ENCODE measurements at regions not wholly inside any gene's neighbourhood (a gene's known extent, or its start where the extent isn't known, plus 50 kb on each side); places are given as distances from the start of the nearest gene placed in this dataset.
"Not testable (repeated sequence)": the region's sequence is repeated elsewhere in the genome, so short reads cannot be mapped to it uniquely, and the experiment has no call there.

DNA sequence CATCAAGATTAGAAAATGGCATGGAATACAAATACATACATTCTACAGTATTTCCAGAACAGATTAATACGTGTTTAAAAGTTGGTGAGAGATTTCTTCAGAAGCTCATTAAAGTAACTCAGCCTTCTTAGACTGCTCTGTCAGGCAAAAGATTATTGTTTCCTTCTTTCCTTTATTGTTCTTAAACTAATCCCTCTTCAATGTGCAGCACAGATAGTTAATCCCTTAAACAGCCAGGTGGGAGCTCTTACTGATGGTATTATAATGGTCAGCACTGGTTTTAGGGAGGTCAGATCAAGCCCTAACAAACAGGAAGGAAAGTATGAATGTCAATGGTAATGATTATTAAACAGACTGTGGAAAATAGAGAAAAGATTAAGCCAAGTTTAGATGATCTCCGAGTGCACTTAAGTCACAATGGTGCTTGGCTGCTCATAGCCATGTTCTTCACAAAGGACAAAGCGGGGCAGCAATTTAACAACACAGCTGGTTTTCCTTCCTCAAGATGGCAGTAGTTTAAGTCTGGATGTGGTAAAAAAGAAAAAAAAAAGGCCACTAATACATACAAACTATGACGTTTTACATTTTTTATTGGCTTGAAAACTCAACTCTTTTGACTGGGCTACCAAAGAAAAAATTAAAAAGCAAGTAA lies 992.6 kb downstream of the PCDH9 start:
- peak; percentile 97 for DNase-seq

DNA sequence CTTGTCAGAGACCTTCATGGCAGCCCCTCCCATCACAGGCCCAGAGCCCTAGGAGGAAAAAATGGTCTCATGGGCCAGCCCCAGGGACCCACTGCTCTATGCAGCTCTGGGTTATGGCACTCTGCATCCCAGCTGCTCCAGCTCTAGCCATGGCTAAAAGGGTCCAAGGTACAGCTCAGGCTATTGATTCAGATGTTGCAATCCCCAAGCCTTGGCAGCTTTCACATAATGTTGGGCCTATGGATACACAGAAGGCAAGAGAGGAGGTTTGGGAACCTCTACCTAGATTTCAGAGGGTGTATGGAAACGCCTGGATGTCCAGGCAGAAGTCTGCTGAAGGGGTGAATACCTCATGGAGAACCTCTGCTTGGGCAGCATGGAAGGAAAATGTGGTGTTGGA lies 996.0 kb downstream of the PCDH9 start:
- DNase-seq, result no peak

DNA sequence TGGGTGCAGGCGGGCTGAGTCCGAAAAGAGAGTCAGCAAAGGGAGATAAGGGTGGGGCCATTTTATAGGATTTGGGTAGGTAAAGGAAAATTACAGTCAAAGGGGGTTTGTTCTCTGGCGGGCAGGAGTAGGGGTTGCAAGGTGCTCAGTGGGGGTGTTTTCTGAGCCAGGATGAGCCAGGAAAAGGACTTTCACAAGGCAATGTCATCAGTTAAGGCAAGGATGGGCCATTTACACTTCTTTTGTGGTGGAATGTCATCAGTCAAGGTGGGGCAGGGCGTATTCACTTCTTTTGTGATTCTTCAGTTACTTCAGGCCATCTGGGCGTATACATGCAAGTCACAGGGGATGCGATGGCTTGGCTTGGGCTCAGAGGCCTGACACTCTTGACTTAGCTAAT lies 998.2 kb downstream of the PCDH9 start:
- not testable (repeated sequence) for DNase-seq

DNA sequence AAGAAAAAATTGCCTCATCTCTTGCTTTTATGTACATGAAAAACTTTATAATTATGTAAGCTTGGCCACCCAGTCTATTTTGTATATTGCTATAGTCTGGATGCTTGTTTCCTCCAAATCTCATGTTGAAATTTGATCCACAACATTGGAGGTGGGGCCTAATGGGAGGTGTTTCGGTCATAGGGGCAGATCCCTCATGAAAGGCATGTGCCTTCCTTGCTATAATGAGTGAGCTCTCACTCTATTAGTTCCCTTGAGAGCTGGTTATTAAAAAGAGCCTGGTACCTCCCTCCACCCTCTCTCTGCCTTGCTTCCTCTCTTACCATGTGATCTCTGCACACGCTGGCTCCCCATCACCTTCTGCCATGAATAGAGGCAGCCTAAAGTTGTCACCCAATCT lies 1005.1 kb downstream of the PCDH9 start:
- no peak for DNase-seq

DNA sequence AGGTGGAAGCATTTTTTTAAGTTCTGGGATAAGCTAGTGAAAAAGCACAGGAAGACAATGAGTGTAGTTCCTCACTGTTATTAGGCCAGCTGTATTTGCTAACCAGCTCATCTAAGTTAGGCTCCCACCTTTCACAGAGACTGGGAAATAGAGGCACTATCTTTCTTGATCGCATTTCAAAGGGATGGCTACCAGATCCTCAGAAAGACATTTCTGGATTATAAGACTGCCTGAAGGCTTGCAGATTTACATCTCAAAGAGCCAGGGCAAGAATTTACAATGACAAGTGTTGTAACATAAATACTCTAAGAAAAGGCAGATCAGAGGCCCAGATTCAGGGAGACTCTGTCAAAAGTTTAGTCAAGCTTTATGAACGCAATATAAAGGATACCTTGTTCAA lies 1005.5 kb downstream of the PCDH9 start:
- no peak for DNase-seq

DNA sequence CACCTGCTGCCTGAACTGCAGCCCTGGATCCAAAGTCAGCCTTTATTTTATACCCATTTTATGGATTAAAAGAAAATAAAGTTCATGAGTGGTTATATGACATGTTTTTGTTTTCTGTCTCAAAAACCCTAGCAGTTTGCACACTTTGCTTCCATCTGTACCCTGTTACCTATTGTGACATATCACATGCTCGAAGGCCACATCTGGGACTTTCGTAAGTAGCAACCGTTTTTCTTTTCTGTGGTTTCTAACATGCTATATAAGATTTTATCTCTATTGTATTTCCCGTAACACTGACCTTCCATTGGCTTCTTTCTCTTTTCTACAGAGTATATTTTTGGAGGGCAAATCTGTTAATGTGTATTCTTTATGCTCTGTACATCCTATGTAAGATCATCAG lies 1007.2 kb downstream of the PCDH9 start:
- no peak for DNase-seq

DNA sequence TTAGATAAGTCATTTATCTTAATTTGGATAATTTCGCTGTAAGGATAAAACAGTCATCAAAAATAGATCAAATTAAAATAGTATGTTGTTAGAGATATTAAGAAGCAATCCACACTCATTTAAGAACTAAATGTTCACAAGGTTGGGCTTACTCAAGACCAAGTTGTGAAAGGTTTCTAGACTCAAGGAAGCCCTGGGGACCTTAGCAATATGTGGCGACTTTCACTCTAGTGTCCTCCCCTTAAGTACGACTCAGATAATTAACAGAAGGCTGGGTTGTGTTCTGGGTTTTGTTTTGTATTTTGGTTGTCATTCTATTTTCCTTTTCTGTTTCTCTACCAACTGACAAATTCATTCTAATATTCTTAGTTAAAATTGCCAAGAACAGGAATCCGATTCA lies 1008.0 kb downstream of the PCDH9 start:
- no peak for DNase-seq

DNA sequence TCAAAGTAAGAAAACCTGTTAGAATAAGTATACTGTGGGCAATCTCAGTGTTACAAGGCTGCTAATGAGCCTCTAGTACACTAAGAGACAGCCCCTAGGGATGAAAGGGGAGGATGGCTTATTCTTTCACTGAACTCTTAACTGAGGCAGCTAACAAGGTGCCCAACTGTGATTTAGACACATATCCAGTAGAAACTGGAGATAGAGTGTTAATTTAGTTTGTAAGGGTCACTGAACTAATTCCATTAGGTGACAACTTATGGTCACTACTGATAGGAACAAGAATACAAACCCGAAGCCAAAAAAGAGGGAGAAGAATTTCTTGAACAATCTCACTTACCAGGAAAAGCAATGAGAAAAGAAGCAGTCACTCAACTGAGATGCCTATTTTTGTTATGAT lies 1010.6 kb downstream of the PCDH9 start:
- DNase-seq, result no peak

DNA sequence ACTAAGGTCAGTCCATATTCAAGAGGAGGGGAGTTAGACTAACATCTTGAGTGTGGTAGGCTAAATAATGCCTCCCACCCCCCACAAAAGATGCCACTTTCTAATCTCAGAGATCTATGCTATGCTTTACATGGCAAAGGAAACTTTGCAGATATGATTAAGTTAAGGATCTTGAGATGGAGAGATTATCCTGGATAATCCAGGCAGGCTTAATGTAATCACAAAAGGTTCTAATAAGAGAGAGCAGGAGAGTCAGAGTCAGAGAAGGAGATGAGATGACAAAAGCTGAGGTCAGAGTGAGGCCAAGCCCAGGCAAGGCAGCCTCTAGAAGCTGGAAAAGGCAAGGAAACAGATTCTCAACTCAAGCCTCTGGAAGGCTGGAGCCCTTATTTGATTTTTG lies 1011.6 kb downstream of the PCDH9 start:
- DNase-seq, result no peak

DNA sequence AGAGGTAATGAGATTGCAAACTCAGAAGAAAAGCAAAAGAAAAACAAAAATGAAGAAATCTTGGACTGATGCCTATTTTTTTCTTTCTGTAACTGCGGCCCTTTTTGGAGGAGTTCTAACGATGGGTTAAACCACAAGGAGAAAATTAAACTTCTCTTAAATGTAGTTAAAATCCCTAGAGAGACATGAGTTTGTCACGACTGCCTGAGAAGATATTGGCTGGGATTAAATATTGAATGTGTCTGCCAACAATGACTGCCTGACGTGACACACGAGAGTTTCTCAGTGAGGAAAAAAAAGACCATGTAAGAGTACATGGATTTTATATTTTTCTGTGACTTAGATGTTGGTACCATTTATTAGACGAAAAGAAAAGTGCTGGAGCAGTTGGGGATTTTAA lies 1013.4 kb downstream of the PCDH9 start:
- DNase-seq, result no peak

DNA sequence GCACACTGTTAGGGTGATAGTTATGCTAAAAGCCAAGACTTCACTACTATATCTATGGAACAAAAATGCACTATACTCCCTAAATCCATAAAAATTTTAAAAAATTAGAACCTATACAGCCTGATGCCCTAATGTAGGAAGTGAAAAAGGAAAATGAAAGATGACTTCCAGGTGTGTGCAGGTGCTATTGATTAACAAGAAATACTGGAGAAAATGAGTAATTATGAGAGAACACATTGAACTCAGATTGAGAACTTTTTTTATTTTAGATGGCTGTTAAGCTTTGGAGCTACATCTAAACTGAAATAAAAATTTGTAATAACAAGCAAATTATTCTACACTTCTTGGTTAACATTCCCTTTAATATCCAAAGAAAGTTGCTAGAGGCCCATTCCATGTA lies 1015.7 kb downstream of the PCDH9 start:
- DNase-seq, result no peak

DNA sequence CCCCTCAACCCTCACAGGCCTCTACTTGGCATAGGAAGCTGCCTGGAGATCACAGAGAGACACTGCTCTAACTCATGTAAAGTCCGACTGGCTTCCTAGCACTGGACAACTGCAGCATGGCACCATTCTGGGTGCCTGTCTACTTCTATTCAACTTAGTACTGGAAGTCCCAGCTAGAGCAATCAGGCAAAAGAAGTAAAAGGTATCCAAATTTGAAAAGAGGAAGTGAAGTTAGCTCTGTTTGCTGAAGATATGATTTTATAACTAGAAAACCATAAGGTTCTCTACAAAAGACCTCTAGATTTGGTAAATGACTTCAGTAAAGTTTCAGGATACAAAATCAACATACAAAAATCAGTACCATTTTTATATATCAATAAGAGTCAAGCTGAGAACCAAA lies 1017.6 kb downstream of the PCDH9 start:
- DNase-seq, result no peak

DNA sequence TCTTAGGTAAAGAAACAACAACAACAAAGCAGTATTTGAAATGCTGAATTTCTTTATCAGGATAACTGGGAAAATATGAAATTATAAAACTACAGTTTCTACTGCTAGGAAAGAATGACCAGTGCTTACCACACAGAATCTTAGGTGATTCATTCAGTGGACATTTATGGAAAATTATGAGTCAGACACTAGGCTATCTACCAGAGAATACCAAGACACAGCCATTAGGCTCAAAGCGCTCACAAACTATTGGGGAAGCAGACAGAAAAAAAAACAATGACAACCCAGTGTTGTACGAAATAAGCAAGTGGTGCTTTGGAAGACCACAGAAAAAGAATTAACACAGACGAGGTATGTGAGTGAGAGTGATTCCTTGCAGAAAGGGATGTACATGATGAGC lies 1019.5 kb downstream of the PCDH9 start:
- no peak for DNase-seq

DNA sequence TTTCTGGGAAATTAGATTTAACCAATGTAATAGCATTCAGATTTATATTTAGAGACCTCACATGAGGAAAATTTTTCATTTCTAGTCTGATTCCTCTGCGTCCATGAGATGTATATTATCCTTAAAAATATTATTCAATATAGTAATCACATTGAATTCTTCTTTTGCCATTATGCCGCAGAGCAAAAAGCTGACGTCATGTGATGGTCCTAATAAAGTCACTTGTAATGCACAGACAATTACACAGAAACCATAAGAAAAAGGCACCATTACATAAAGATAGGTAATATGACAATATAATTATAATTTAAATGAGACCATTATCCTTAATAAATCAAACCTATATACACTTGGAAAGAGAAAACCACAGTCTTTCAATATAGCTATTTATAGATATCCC lies 1021.5 kb downstream of the PCDH9 start:
- DNase-seq, result no peak

DNA sequence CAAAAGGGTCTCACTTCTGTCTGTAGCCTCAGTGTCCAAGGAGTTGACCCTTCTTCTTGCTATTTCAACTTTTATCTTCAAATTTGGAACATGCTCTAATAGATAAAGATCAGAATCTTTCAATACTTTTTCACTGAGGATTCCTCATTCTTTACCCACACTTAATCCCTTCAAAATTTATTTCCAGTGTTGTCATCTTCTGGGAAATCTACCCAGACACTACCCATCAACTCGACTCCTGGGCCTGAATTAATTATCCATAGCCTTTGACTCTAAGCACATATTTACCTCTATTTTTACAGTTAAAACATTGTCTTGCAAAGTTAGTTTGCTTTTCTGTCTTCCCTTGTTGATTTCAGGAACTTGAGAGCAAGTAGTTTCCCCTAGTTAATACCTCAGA lies 1022.5 kb downstream of the PCDH9 start:
- no peak for DNase-seq

DNA sequence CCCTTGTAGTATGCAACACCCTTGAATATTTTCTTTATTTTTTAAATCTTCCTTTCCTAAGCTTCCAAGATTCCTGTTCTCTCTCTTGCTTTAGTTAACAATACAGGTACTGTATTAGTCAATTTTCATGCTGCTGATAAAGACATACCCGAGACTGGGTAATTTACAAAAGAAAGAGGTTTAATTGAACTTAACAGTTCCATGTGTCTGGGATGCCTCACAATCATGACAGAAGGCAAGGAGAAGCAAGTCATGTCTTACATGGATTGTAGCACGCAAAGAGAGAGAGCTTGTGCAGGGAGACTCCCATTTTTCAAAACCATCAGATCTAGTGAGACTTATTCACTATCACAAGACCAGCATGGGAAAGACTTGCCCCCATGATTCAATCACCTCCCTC lies 1024.3 kb downstream of the PCDH9 start:
- DNase-seq, result no peak

DNA sequence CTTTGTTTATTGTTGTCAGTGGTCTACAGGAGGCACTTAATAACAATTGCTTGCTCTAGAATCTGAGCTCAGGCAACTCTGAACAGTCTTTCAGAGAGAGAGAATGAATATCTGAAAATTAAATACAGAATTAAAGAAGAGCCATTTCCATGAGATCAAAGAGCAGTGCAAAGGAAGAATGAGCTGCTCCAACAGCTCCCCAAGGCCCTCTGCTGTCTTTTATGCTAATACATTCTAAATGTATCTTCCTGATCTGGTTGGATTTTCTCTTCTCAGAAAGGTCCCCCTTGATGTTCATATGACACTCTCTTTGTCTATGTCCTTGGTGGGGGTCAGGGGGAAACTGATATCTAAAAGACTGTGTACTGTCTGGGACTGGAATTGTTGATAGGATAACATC lies 1029.6 kb downstream of the PCDH9 start:
- DNase-seq, result no peak

DNA sequence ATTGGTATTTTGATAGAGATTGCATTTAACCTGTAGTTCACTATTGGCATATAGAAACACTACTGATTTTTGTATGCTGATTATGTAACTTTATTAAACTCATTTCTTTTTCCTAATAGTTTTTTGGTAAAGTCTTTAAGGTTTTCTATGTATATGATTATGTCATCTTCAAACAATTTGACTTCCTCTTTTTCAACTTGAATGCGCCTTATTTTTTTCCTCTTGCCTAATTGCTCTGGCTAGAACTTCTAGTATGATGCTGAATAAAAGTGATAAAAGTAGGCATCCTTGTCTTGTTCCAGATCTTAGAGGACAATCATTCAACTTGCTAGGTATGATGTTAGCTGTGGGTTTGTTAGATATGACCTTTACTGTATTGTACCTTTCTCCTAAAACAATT lies 1034.9 kb downstream of the PCDH9 start:
- DNase-seq, result no peak

DNA sequence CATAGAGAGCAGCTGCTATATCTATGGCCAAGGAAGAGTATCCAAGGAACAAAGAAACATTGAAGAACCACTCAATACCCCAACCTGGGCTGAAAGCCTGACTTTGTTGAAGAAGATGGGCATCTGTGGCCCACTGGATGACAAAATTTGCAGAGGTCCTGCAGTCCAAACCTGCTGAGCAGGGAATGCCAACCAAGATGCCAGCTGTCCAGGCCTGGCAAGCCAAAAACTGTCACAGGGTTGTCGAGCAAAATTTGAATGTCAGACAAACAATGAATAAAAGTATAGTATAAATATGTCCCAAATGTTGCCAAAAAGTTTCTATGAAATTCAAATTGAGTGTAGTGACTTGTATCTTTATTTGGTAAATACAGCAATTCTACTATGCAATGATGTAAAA lies 1040.2 kb downstream of the PCDH9 start:
- no peak for DNase-seq

DNA sequence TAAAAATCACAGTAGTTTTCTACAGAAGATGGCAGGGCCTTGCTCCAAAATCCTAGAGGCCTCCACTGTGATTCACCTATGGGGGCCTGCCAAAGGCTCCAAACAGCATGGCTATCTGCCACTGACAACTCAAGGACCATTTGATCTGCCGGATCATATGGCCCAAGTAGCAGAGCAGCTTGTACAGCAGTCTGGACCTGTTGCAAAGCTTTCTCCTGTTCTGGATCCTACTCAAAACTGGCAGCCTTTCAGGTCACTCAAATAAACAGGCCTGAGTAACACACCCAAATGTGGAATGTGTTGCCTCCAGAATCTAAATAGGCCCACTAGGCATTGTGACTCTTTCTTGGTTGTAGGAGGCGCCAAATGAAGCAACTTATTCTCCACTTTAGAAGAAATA lies 1049.3 kb downstream of the PCDH9 start:
- no peak for DNase-seq

DNA sequence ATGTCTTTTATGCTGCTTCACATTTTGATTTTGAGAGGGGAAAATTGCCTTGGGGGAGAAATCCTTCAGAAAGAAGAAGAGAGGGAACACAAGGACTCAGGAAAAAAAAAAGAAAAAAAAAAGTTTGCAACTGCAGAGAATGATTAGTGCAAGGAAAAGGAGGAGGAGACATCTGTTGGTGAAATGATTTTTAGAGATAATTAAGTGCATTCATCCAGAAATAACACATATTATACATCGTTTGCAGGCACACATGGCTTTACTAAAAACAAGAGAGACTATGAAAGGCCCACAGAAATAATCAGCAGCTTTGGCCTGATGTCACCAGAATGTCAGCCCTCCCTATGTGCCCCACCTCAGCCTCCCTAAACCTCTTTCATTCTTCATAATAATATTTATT lies 1058.2 kb downstream of the PCDH9 start:
- DNase-seq, result no peak

DNA sequence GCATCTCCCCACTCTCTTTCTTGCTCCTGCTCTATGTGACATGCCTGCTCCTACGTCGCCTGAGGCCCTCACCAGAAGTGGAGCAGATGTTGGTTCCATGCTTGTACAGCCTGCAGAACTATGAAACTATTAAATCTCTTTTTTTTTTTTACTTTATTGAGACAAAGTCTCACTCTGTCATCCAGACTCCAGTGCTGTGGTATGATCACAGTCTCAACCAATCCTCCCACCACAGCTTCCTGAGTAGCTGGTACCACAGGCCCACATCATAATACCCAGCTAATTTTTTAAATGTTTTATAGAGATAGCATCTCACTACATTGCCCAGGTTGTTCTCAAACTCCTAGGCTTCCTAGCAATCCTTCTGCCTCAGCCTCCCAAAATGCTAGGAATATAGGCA lies 1067.7 kb downstream of the PCDH9 start:
- no peak for DNase-seq

DNA sequence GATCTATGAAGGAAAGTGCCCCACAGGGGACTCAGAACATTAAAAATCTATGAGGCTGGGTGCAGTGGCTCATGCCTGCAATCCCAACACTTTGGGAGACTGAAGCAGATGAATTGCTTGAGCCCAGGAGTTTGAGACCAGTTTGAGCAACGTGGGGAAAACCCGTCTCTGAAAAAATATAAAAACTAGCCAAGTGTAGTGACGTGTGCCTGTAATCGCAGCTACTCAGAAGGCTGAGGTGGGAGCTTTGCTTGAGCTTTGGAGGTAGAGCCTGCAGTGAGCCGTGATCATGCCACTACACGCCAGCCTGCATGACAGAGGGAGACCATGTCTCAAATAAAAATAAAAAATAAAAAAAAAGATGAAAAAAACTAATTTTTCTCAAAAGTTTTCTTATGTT lies 1070.6 kb downstream of the PCDH9 start:
- DNase-seq, result no peak

DNA sequence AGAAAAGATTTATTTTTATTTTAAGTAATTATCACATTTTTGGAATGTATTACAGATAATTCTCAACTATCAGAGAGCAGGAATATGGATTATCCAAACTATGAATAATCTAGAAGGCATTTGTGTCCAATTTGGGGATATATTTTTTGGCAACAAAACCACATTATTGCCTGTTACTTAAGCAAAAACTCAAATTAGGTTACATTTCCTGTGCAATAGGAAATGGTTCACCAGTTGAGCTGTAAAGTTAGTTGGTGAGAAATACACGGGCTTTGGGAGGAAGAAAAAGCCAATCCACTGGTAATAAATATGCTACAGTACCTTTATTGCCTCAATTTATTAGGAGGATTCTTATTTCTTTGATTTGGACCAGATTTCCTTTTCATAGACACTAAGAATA lies 1075.2 kb downstream of the PCDH9 start:
- no peak for DNase-seq

DNA sequence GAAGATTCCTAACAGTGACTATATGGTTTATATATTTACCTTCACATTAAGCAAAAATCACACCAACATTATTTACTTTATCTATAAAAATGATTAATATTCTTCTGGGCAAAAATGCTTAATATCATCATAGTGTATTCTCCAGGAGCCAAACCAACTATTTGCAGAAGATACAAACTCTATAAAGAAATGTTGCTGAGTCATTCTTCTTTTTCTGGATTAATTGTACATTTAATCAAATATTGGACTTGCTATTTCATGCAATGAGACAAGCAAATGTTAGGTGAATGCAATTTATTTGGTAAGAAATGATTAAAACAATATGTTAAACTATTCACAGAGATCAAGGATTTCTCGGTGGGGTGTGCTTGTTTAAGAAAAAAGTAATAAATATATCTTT lies 1075.8 kb downstream of the PCDH9 start:
- DNase-seq, result no peak

DNA sequence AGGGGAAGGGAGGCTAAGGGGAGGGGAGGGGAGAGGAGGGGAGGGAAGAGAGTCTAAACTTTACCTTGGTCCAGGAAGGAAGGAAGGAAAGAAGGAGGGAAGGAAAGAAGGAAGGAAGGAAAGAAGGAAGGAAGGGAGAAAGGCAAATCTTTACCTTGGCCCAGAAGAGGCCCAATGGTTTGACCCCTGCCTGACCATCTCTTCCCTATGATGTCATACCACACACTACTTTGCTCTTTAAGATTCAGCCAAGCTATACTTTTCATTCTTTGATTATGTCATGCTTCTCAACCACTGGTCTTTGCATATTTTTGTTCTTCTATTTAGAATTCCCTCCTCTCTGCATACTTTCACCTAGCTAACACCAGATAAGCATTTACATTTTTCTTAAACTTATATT lies 1077.5 kb downstream of the PCDH9 start:
- DNase-seq, result no peak

Data from NCI-H524 treated with DMSO at 0.1 percent for 48 hours (cell line).